HG03064 (cell line): ENCODE measurements at regions not wholly inside any gene's neighbourhood (a gene's known extent, or its start where the extent isn't known, plus 50 kb on each side); places are given as distances from the start of the nearest gene placed in this dataset.
"Not testable (repeated sequence)": the region's sequence is repeated elsewhere in the genome, so short reads cannot be mapped to it uniquely, and the experiment has no call there.

Experiments
- ATAC-seq: cut with Tn5 transposase; IDR thresholded peaks from one replicate; pipeline ENCODE4 v1.9.1; 2021; ENCODE audit warnings: low read depth; ENCODE audit not compliant: unreplicated experiment

DNA sequence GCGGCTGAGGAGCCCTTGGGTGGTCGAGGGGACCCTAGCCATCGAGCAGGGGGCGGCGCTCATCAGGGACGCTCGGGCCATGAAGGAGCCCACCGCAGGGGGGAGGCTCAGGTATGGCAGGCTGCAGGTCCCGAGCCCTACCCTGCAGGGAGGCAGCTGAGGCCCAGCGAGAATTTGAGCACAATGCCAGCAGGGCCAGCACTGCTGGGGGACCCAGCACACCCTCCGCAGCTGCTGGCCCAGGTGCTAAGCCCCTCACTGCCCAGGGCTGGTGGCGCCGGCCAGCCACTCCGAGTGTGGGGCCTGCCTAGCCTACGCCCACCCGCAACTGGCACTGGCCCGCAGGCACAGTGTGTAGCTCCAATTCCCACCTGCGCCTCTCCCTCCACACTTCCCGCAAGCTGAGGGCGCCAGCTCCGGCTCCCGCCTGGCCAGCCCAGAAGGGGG is 325.4 kb upstream of the FRG1 start:
- no peak for ATAC-seq

GRCh38 chr4:189617741-189618140 is 322.9 kb upstream of the FRG1 start:
- not testable (repeated sequence) for ATAC-seq

GRCh38 chr4:189619441-189620250 is 321.0 kb upstream of the FRG1 start:
- ATAC-seq = not testable (repeated sequence)

DNA sequence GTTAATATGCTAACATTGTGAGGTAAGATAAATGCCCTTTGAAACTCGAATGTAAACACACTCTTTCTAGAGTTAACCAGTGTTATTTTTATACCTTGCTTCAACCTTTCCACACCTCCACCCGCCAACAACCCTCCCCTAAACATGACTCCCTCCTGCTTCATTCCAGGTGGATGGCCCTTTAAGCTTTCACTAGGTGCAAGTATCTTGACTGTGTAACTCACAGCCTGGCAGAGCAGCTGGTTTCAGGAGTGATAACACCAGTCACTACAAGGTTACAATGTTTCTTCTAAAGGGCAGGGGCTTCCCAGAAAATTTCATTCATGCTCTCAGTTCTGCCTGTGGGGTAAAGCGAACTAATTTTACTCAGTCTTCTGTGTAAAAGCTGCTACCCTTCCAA is 318.1 kb upstream of the FRG1 start:
- ATAC-seq = not testable (repeated sequence)

DNA sequence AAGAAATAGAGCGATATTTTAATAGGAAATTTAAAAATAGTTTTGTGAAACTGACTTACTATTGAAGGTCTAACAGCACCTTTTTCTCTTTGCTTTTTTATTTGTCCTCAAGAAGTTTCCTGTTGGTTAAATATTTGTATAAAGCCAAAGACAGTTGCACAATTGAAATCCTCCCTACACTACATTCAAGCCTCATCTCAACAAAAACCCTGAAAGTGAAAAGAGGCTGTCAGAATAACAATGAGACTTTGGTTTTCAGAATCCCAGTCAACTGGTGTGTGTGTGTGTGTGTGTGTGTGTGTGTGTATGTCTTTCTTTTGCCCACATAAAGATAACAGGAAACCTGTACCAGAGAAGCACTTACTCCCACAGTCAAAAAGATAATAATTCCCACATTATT is 313.6 kb upstream of the FRG1 start:
- not testable (repeated sequence) for ATAC-seq

DNA sequence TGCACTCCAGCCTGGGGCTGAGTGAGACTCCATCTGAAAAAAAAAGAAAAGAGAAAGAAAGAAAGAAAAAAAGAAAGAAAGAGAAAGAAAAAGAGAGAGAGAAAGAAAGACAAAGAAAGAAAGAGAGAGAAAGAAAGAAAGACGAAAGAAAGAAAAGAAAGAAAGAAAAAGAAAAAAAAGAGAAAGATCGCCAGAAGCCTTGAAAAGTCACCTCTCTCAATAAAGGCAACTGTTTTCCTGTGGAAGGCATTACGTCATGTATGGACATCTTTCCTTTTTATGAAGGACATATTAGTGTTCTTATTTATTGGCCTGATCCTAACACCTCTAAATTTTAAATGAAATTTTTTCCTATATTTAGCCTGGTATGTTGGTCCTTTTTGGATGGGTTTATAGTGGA is 310.9 kb upstream of the FRG1 start:
- ATAC-seq = not testable (repeated sequence)

DNA sequence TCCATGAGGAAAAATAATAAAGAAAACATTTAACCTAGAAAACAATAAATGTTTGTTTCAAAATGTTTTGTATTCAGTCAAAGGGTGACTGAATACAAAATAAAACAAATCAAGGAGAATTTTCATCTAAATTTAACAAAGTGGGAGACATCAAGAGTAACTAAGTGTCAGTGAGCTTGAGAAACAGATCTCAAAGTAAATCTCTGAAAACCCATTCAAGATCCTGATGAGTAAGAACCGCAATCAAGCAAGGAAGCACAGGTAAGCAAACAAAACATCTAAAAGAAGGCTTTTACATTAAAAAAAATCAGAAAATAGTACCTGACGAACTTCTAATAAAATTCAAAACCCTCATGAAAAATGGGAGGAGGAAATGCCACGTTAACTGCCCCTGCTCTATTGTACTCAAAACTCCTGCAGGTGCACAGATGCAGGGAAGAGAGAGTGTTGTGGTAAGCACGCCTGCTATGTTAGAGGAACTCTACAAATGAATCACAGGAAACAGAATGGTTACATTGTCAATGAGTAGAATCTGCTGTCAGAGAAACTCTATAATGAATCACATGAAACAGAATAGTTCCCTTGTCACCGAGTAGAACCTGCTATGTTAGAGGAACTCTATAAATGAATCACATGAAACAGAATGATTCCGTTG is 309.6 kb upstream of the FRG1 start:
- not testable (repeated sequence) for ATAC-seq

GRCh38 chr4:189631568-189631916 is 309.1 kb upstream of the FRG1 start:
- ATAC-seq = not testable (repeated sequence)

GRCh38 chr4:189650436-189650835 is 290.2 kb upstream of the FRG1 start:
- not testable (repeated sequence) for ATAC-seq

GRCh38 chr4:189653130-189653653 is 287.5 kb upstream of the FRG1 start:
- not testable (repeated sequence) for ATAC-seq

DNA sequence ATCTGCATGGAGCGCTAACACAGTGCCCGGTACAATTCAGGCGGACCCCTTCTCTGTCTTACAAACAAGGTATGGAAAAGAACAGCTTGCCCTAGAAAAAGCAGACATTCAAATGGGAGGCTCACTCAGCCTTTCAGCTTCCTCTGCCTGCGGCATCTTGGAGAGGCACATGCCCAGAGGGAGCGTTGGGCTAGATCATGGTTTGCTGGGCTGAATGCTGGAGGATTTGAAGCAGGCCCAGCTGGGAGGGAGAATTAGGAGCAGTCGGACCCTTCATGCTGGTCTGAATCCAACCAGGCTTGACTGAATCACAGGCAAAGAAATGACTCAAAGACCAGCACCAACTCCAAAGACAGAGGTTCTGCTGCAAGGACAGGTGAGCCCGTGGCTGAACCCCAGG is 286.7 kb upstream of the FRG1 start:
- ATAC-seq = not testable (repeated sequence)

- ATAC-seq = not testable (repeated sequence)
These were observed 286.3 kb upstream of the FRG1 start for GRCh38 chr4:189654396-189654795.

DNA sequence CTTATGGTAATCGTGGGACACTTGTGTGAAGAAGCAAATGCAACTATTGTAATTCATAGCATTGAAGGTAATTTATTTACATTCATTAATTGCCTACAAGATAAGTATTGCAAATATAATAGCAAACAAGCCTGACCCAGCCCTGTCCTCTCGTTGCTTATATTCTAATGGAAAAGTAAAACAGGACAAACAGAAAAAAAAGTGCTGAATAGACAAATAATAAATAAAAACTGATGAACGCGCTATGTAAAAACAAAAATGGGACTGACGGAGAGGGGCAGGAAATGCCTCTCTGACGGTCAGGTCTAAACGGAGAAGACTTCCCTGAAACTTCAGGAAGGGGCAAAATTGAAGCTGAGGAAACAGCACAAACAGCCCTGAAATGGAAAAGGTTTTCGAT is 284.9 kb upstream of the FRG1 start:
- ATAC-seq = not testable (repeated sequence)

GRCh38 chr4:189656641-189657040 is 284.0 kb upstream of the FRG1 start:
- ATAC-seq = no peak

- ATAC-seq = not testable (repeated sequence)
These were observed 282.4 kb upstream of the FRG1 start for GRCh38 chr4:189658259-189658658.

- ATAC-seq = not testable (repeated sequence)
These were observed 281.8 kb upstream of the FRG1 start for GRCh38 chr4:189658831-189659230.

DNA sequence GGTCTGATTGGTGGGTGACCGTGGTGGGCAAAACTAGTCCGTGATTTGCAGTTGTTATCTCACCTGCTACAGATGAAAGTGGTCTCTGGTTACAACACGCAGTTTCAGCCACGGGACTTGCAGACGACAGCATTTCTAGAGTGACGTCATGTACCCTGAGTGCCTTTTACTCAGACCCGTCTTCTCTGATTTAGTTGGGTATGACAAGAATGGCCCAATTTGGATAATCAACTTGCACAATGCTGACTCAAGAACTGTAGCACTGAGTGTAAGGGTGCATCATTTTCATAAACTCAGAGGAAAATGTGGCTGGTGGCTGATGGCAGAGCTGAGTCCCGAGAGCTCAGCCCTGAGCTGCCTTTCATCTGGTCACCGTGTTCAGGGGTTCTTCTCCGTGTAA is 281.4 kb upstream of the FRG1 start:
- ATAC-seq = no peak

- no peak for ATAC-seq
These were observed 279.8 kb upstream of the FRG1 start for GRCh38 chr4:189660722-189661360.

GRCh38 chr4:189664693-189665250 is 275.9 kb upstream of the FRG1 start:
- ATAC-seq = no peak

- not testable (repeated sequence) for ATAC-seq
These were observed 274.9 kb upstream of the FRG1 start for GRCh38 chr4:189665712-189666305.
